Keratinocyte (primary cell): ENCODE measurements at regions not wholly inside any gene's neighbourhood (a gene's known extent, or its start where the extent isn't known, plus 50 kb on each side); places are given as distances from the start of the nearest gene placed in this dataset.

Experiments used
- EZH2 ChIP-seq: IDR thresholded peaks from one replicate; pipeline ENCODE4 v1.6.1; 2012; ENCODE audit warnings: inconsistent platforms, mild to moderate bottlenecking, low read length, moderate library complexity
- TF ChIP-seq, protein P1 (sequence below), 3 experiments: IDR thresholded peaks in 1 of 3; conservative IDR thresholded peaks in 1 of 3; optimal IDR thresholded peaks in 1 of 3; 2 replicates in 2 of 3; 3 replicates in 1 of 3; pipeline versions ENCODE3 to v1.5.1; 2011; ENCODE audit warnings: low read length in 3 of 3, mild to moderate bottlenecking in 3 of 3, moderate library complexity in 2 of 3, control low read depth in 1 of 3, inconsistent platforms in 1 of 3; ENCODE audit not compliant: insufficient read depth in 2 of 3; ENCODE audit errors: extremely low read depth in 1 of 3

DNA sequence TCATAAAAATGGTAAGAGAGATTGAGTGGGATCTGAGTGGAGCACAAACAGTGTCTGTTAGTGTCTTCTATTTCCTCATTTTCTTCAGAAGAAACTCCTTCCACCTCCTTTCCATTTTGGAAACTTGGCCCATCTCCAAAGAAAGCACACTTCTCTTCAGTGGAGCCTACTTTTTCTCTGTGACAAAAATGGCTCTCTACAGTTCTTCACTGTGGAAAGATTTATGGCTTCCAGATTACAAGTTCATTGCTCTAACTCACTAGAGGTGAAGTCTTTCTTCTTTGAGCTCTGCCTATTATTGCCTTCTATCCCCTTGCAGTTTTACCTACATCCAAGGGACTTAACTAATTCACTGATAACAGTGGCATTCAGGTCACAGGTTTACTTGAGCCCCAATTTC, 325.8 kb downstream of the ANTXR2 start:
- TF ChIP-seq, protein P1, sequence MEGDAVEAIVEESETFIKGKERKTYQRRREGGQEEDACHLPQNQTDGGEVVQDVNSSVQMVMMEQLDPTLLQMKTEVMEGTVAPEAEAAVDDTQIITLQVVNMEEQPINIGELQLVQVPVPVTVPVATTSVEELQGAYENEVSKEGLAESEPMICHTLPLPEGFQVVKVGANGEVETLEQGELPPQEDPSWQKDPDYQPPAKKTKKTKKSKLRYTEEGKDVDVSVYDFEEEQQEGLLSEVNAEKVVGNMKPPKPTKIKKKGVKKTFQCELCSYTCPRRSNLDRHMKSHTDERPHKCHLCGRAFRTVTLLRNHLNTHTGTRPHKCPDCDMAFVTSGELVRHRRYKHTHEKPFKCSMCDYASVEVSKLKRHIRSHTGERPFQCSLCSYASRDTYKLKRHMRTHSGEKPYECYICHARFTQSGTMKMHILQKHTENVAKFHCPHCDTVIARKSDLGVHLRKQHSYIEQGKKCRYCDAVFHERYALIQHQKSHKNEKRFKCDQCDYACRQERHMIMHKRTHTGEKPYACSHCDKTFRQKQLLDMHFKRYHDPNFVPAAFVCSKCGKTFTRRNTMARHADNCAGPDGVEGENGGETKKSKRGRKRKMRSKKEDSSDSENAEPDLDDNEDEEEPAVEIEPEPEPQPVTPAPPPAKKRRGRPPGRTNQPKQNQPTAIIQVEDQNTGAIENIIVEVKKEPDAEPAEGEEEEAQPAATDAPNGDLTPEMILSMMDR (optimal IDR thresholded peaks at IDR 0.05 in 1 of 3, IDR thresholded peaks at IDR 0.05 in 1 of 3, conservative IDR thresholded peaks at IDR 0.05 in 1 of 3; ENCODE audit: extremely low read depth in 1 of 3, insufficient read depth in 2 of 3, low read length in 3 of 3) = no peak
- TF ChIP-seq EZH2 = no peak
